Loucy (cell line): ENCODE measurements at regions not wholly inside any gene's neighbourhood (a gene's known extent, or its start where the extent isn't known, plus 50 kb on each side); places are given as distances from the start of the nearest gene placed in this dataset.

ENCODE experiments used
- CTCF ChIP-seq: fragments of 200-600 bp; sonication (generic); conservative IDR thresholded peaks from 2 replicates; pipeline ENCODE4 v1.5.1; 2014; ENCODE audit warnings: mild to moderate bottlenecking, antibody characterized with exemption, low read length
- EZH2phosphoT487 ChIP-seq: fragments of 200-600 bp; IDR thresholded peaks from 2 replicates; pipeline ENCODE4 v1.6.1; 2018; ENCODE audit warnings: antibody characterized with exemption, mild to moderate bottlenecking, moderate library complexity, borderline replicate concordance

- TF ChIP-seq CTCF (no peak), EZH2phosphoT487 (no peak)
Observed at GRCh38 chr6:153831350-153832078, 207.5 kb upstream of the OPRM1 start.
